Neural cell (in vitro differentiated cells): ENCODE measurements at regions not wholly inside any gene's neighbourhood (a gene's known extent, or its start where the extent isn't known, plus 50 kb on each side); places are given as distances from the start of the nearest gene placed in this dataset.

Experiments used
- H2AFZ ChIP-seq: fragments of 200-600, 300-800 bp; sonication (generic), shearing (Covaris generic); 2 replicates; pipeline ENCODE4 v1.6.0; 2014; ENCODE audit warnings: low read depth, mild to moderate bottlenecking, antibody characterized with exemption, low read length, moderate library complexity
- H3F3A ChIP-seq: fragments of 200-600 bp; shearing (Covaris generic); 2 replicates; pipeline ENCODE4 v1.6.1; 2016; ENCODE audit warnings: mild to moderate bottlenecking, moderate library complexity, mixed read lengths, antibody characterized with exemption, low read length; ENCODE audit not compliant: insufficient read depth, poor library complexity, severe bottlenecking
- H3K27ac ChIP-seq: fragments of 200-600, 300-800 bp; sonication (generic), shearing (Covaris generic); 2 replicates; pipeline ENCODE4 v1.5.1; 2014; ENCODE audit warnings: mild to moderate bottlenecking, low read length, moderate library complexity
- H3K27me3 ChIP-seq: fragments of 300-800, 200-600 bp; sonication (generic), shearing (Covaris generic); 2 replicates; pipeline ENCODE4 v1.6.0; 2014; ENCODE audit warnings: mild to moderate bottlenecking, low read depth, low read length, moderate library complexity; ENCODE audit not compliant: insufficient read depth
- H3K36me3 ChIP-seq: fragments of 300-800, 200-600 bp; sonication (generic), shearing (Covaris generic); 2 replicates; pipeline ENCODE4 v1.5.1; 2014; ENCODE audit warnings: mild to moderate bottlenecking, antibody characterized with exemption, low read length, moderate library complexity; ENCODE audit not compliant: insufficient read depth
- H3K4me2 ChIP-seq: fragments of 300-800, 200-600 bp; sonication (generic), shearing (Covaris generic); 2 replicates; pipeline ENCODE4 v1.6.0; 2014; ENCODE audit warnings: mild to moderate bottlenecking, low read length
- H3K4me3 ChIP-seq: fragments of 300-800, 200-600 bp; sonication (generic), shearing (Covaris generic); 2 replicates; pipeline ENCODE4 v1.5.1; 2014; ENCODE audit warnings: mild to moderate bottlenecking, low read length, moderate library complexity
- H3K79me2 ChIP-seq: fragments of 200-600 bp; shearing (Covaris generic); replicated peaks from 2 replicates; pipeline ENCODE4 v1.6.0; 2014; ENCODE audit warnings: mild to moderate bottlenecking, low read length, moderate library complexity; ENCODE audit not compliant: insufficient read depth
- H3K9ac ChIP-seq: fragments of 300-800, 200-600 bp; sonication (generic), shearing (Covaris generic); 2 replicates; pipeline ENCODE4 v1.6.1; 2016; ENCODE audit warnings: mild to moderate bottlenecking, low read length, mixed read lengths
- H3K9me2 ChIP-seq: fragments of 200-600 bp; shearing (Covaris generic); 2 replicates; pipeline ENCODE4 v1.6.1; 2016; ENCODE audit warnings: mild to moderate bottlenecking, low read length, mixed read lengths; ENCODE audit not compliant: insufficient read depth
- H3K9me3 ChIP-seq: fragments of 200-600, 300-800 bp; sonication (generic), shearing (Covaris generic); 2 replicates; pipeline ENCODE4 v1.6.1; 2016; ENCODE audit warnings: mild to moderate bottlenecking, mixed run types, low read length, moderate library complexity, mixed read lengths
- H4K20me1 ChIP-seq: fragments of 200-600 bp; shearing (Covaris generic); 2 replicates; pipeline ENCODE4 v1.6.1; 2016; ENCODE audit warnings: mild to moderate bottlenecking, mixed run types; ENCODE audit not compliant: insufficient read depth
- EP300 ChIP-seq: fragments of 450-650 bp; conservative IDR thresholded peaks from 2 replicates; pipeline ENCODE4 v1.6.1; 2014; ENCODE audit warnings: antibody characterized with exemption, mild to moderate bottlenecking, moderate library complexity; ENCODE audit not compliant: poor library complexity, severe bottlenecking
- EZH2 ChIP-seq: fragments of 200-600, 300-800 bp; shearing (Covaris generic), sonication (generic); IDR thresholded peaks from 2 replicates; pipeline ENCODE4 v1.6.1; 2014; ENCODE audit warnings: antibody characterized with exemption, low read length, borderline replicate concordance, mild to moderate bottlenecking; ENCODE audit not compliant: insufficient read depth, poor library complexity, severe bottlenecking
- MXI1 ChIP-seq: fragments of 450-650 bp; conservative IDR thresholded peaks from 2 replicates; pipeline ENCODE4 v1.6.1; 2014; ENCODE audit warnings: antibody characterized with exemption, mild to moderate bottlenecking; ENCODE audit not compliant: poor library complexity, severe bottlenecking
- POLR2AphosphoS5 ChIP-seq: IDR thresholded peaks from 2 replicates; pipeline ENCODE4 v1.6.1; 2012
- RAD21 ChIP-seq: fragments of 450-650 bp; conservative IDR thresholded peaks from 2 replicates; pipeline ENCODE4 v1.6.1; 2014; ENCODE audit warnings: antibody characterized with exemption, mild to moderate bottlenecking, moderate library complexity
- SMC3 ChIP-seq: fragments of 450-650 bp; conservative IDR thresholded peaks from 2 replicates; pipeline ENCODE4 v1.6.1; 2014; ENCODE audit warnings: antibody characterized with exemption, mild to moderate bottlenecking, moderate library complexity; ENCODE audit not compliant: poor library complexity
- TAF1 ChIP-seq: IDR thresholded peaks from 2 replicates; pipeline ENCODE4 v1.6.1; 2012; ENCODE audit warnings: low read depth
- TF ChIP-seq, protein P1 (sequence below): fragments of 450-650 bp; IDR thresholded peaks from 2 replicates; pipeline ENCODE4 v1.5.1; 2014; ENCODE audit warnings: antibody characterized with exemption, mild to moderate bottlenecking, moderate library complexity; ENCODE audit not compliant: poor library complexity, severe bottlenecking
- TF ChIP-seq, protein P2 (sequence below): IDR thresholded peaks from 2 replicates; pipeline ENCODE4 v1.6.1; 2012; ENCODE audit warnings: borderline replicate concordance

DNA sequence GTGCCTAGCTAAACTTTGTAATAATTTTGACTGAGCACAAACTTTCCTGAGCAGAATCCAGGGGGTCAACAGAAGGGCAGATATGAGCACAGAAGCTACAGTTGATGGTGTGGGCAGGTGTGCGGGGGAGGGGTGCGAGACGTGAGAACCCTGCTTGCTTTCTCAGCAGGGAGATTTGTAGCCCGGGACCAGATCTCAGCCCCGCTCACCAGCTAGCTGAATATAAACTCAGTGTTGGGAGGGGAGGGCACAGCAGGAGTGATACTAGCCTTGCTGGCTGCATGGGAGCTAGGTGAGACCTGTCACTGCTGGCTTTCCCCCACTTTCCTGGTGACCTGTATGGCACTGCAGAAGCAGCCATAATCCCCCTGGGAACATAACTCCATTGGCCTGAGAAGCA lies 83.4 kb downstream of the CLDN1 start:
- H3K9me3 ChIP-seq, result no peaks in the 10 kb centered on the region
- TF ChIP-seq TAF1, result no peak
- TF ChIP-seq MXI1, result no peak
- no peak for TF ChIP-seq RAD21
- TF ChIP-seq, protein P1, sequence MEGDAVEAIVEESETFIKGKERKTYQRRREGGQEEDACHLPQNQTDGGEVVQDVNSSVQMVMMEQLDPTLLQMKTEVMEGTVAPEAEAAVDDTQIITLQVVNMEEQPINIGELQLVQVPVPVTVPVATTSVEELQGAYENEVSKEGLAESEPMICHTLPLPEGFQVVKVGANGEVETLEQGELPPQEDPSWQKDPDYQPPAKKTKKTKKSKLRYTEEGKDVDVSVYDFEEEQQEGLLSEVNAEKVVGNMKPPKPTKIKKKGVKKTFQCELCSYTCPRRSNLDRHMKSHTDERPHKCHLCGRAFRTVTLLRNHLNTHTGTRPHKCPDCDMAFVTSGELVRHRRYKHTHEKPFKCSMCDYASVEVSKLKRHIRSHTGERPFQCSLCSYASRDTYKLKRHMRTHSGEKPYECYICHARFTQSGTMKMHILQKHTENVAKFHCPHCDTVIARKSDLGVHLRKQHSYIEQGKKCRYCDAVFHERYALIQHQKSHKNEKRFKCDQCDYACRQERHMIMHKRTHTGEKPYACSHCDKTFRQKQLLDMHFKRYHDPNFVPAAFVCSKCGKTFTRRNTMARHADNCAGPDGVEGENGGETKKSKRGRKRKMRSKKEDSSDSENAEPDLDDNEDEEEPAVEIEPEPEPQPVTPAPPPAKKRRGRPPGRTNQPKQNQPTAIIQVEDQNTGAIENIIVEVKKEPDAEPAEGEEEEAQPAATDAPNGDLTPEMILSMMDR, result no peak
- TF ChIP-seq, protein P2, sequence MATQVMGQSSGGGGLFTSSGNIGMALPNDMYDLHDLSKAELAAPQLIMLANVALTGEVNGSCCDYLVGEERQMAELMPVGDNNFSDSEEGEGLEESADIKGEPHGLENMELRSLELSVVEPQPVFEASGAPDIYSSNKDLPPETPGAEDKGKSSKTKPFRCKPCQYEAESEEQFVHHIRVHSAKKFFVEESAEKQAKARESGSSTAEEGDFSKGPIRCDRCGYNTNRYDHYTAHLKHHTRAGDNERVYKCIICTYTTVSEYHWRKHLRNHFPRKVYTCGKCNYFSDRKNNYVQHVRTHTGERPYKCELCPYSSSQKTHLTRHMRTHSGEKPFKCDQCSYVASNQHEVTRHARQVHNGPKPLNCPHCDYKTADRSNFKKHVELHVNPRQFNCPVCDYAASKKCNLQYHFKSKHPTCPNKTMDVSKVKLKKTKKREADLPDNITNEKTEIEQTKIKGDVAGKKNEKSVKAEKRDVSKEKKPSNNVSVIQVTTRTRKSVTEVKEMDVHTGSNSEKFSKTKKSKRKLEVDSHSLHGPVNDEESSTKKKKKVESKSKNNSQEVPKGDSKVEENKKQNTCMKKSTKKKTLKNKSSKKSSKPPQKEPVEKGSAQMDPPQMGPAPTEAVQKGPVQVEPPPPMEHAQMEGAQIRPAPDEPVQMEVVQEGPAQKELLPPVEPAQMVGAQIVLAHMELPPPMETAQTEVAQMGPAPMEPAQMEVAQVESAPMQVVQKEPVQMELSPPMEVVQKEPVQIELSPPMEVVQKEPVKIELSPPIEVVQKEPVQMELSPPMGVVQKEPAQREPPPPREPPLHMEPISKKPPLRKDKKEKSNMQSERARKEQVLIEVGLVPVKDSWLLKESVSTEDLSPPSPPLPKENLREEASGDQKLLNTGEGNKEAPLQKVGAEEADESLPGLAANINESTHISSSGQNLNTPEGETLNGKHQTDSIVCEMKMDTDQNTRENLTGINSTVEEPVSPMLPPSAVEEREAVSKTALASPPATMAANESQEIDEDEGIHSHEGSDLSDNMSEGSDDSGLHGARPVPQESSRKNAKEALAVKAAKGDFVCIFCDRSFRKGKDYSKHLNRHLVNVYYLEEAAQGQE, result no peak
- TF ChIP-seq EP300, result no peak
- no peak for TF ChIP-seq SMC3
- TF ChIP-seq POLR2AphosphoS5, result no peak
- no peak for TF ChIP-seq EZH2

DNA sequence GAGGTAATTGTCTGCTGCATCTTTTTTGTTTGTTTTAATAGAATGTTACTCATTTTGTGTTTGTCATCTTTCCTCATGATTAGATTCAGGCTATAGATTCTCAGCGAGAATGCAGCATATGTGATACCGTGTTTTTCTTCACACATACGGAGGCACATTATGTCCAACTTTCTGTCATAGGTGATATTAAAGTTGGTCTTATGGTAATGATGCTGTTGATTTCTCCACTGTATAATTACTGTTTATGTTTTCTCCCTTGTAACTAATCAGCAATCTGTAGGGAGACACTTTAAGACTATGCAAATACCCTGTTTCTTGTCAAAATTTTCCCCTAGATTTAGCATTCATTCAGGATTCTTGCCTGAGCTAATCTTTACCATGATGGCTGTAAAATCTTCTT lies 87.6 kb downstream of the CLDN1 start:
- Histone ChIP-seq H3K79me2 (no peaks in the 10 kb centered on the region), H3K9ac (no peak overlapping the region), H3K9me2 (no peaks in the 10 kb centered on the region), H2AFZ (no peak overlapping the region), H3K36me3 (no peaks in the 10 kb centered on the region), H3K9me3 (no peaks in the 10 kb centered on the region), H3K4me3 (no peak overlapping the region), H3K27ac (no peak overlapping the region), H3F3A (no peaks in the 10 kb centered on the region), H3K4me2 (no peak overlapping the region), H4K20me1 (no peaks in the 10 kb centered on the region), H3K27me3 (no peaks in the 10 kb centered on the region)
- TF ChIP-seq EZH2, result no peak
- no peak for TF ChIP-seq SMC3
- no peak for TF ChIP-seq MXI1
- no peak for TF ChIP-seq TAF1
- TF ChIP-seq, protein P2, result no peak
- TF ChIP-seq, protein P1, result no peak
- no peak for TF ChIP-seq EP300
- TF ChIP-seq RAD21, result no peak
- TF ChIP-seq POLR2AphosphoS5, result no peak

More for the DNA sequence above, 83.4 kb downstream of the CLDN1 start:
- Histone ChIP-seq H3K4me3 (no peak overlapping the region), H3K27me3 (no peaks in the 10 kb centered on the region), H3K9ac (no peak overlapping the region), H3K4me2 (no peak overlapping the region), H3K27ac (no peak overlapping the region), H3K79me2 (no peaks in the 10 kb centered on the region), H3F3A (no peaks in the 10 kb centered on the region), H4K20me1 (no peaks in the 10 kb centered on the region), H3K9me2 (no peaks in the 10 kb centered on the region), H3K36me3 (no peaks in the 10 kb centered on the region), H2AFZ (no peak overlapping the region)
